B cell (primary cell): ENCODE measurements at regions not wholly inside any gene's neighbourhood (a gene's known extent, or its start where the extent isn't known, plus 50 kb on each side); places are given as distances from the start of the nearest gene placed in this dataset.

Experiments
- CTCF ChIP-seq: fragments of 200-600 bp; IDR thresholded peaks from one replicate; pipeline ENCODE4 v1.8.0; 2022; ENCODE audit warnings: antibody characterized with exemption, mild to moderate bottlenecking
- EZH2 ChIP-seq: IDR thresholded peaks from 2 replicates; pipeline ENCODE4 v1.6.1; 2012; ENCODE audit warnings: borderline replicate concordance, low read depth, mild to moderate bottlenecking, moderate library complexity, low read length; ENCODE audit not compliant: insufficient read depth, poor library complexity, severe bottlenecking

- TF ChIP-seq CTCF (no peak), EZH2 (no peak)
Measured at GRCh38 chr6:147441751-147442150, 66.7 kb upstream of the SAMD5 start.
